Right atrium auricular region (tissue), 2 donors: ENCODE measurements at regions not wholly inside any gene's neighbourhood (a gene's known extent, or its start where the extent isn't known, plus 50 kb on each side); places are given as distances from the start of the nearest gene placed in this dataset.

Source experiments
- DNase-seq: peaks from one replicate; pipeline ENCODE4 v3.0.0-alpha.2; 2019; ENCODE audit warnings: low spot score
- H3K27ac ChIP-seq, 2 donors: fragments of 200-600 bp; sonication (generic); 1 replicate in 1 of 2; 2 replicates in 1 of 2; pipeline ENCODE4 v1.5.1; 2016 to 2019
- H3K27me3 ChIP-seq, 2 donors: fragments of 200-600 bp; sonication (generic); one replicate each; pipeline versions ENCODE4 v1.5.1 to v1.6.0; 2017 to 2019
- H3K36me3 ChIP-seq: fragments of 200-600 bp; sonication (generic); one replicate; pipeline ENCODE4 v1.5.1; 2016
- H3K4me1 ChIP-seq, 2 donors: fragments of 200-600 bp; sonication (generic); one replicate each; pipeline versions ENCODE4 v1.5.1 to v1.6.0; 2017 to 2019
- H3K4me3 ChIP-seq, 2 donors: fragments of 200-600 bp; sonication (generic); 1 replicate in 1 of 2; 2 replicates in 1 of 2; pipeline ENCODE4 v1.5.1; 2017 to 2019; ENCODE audit warnings: mild to moderate bottlenecking in 1 of 2, moderate library complexity in 1 of 2
- H3K9me3 ChIP-seq, 2 donors: fragments of 200-600 bp; sonication (generic); one replicate each; pipeline ENCODE4 v1.5.1; 2019
- TF ChIP-seq, protein P1 (sequence below), 2 donors: fragments of 200-600 bp; sonication (generic); IDR thresholded peaks; one replicate each; pipeline ENCODE4 v1.5.1; 2019; ENCODE audit warnings: antibody characterized with exemption in 2 of 2

DNA sequence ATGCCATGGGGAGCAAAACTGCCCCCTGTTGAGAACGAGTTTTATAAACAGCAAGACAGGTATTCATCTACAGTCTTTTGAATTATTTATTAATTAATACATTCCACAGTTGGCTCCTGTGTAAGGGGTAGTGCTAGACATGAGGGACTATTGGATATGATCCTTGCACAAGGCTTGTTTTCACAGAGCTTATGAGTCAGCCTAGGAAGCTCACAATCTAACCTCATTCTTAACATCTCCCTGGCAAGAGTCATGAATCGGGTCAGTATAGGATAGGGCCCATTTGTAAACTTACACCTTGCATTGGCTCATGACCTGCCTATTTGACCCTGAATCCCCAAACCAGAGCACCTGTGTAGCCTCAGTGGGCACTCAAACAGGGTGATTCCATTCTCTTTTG lies 209.1 kb upstream of the HCCS start:
- Histone ChIP-seq H3K27ac (no peak overlapping the region), H3K36me3 (no peaks in the 10 kb centered on the region), H3K4me3 (no peak overlapping the region), H3K27me3 (no peaks in the 10 kb centered on the region), H3K4me1 (no peaks in the 10 kb centered on the region), H3K9me3 (peaks cover 0 to 8% of the 10 kb centered on the region in 2 donors)
- TF ChIP-seq, protein P1, sequence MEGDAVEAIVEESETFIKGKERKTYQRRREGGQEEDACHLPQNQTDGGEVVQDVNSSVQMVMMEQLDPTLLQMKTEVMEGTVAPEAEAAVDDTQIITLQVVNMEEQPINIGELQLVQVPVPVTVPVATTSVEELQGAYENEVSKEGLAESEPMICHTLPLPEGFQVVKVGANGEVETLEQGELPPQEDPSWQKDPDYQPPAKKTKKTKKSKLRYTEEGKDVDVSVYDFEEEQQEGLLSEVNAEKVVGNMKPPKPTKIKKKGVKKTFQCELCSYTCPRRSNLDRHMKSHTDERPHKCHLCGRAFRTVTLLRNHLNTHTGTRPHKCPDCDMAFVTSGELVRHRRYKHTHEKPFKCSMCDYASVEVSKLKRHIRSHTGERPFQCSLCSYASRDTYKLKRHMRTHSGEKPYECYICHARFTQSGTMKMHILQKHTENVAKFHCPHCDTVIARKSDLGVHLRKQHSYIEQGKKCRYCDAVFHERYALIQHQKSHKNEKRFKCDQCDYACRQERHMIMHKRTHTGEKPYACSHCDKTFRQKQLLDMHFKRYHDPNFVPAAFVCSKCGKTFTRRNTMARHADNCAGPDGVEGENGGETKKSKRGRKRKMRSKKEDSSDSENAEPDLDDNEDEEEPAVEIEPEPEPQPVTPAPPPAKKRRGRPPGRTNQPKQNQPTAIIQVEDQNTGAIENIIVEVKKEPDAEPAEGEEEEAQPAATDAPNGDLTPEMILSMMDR (IDR thresholded peaks at IDR 0.05): no peak
- no peak for DNase-seq

DNA sequence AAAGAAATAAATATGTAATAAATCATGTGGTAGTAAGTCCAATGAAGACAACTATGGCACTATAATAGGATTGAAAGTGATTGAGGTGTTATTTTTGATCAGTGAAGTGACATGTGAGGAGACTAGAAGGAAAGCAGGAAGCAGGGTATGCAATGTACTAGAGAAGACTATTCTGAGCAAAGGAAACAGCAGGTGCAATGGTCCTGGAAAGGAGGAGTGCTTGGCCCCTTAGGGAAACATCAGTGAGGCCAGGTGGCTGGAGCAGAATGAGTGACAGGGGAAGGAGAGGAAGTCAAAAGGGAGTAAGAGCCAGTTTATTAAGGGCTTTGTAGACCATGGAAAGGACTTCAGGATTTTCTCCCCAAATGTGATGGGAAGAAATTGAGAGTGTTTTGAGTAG lies 207.6 kb upstream of the HCCS start:
- Histone ChIP-seq H3K4me3 (no peak overlapping the region), H3K27ac (no peak overlapping the region), H3K9me3 (peaks cover 0 to 13% of the 10 kb centered on the region in 2 donors), H3K36me3 (no peaks in the 10 kb centered on the region), H3K27me3 (no peaks in the 10 kb centered on the region), H3K4me1 (no peaks in the 10 kb centered on the region)
- DNase-seq: no peak
- TF ChIP-seq, protein P1 (IDR thresholded peaks at IDR 0.05): no peak

DNA sequence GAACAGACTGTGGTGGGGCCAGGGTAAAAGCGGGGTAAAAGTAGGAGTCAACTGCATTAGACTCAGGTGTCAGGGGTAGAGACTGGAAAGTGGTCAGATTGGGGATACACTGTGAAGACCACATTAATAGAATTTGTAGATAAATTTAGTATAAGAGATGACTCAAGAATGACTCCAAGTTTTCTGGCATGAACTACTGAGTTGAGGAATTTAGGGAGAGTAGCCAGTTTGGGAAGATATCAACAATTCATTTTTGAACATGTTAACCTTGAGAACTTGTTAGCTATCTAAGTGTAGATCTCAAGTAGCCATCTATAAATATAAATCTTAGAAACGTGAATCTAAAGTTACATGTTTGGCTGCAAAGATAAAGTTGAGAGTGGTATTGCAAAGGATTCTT lies 206.9 kb upstream of the HCCS start:
- no peaks in the 10 kb centered on the region for H3K36me3 ChIP-seq
- no peaks in the 10 kb centered on the region for H3K27me3 ChIP-seq
- DNase-seq: no peak
- H3K4me1 ChIP-seq: no peaks in the 10 kb centered on the region
- TF ChIP-seq, protein P1 (IDR thresholded peaks at IDR 0.05): no peak
- H3K4me3 ChIP-seq: no peak overlapping the region
- peaks cover 0 to 13% of the 10 kb centered on the region in 2 donors for H3K9me3 ChIP-seq
- H3K27ac ChIP-seq: no peak overlapping the region

DNA sequence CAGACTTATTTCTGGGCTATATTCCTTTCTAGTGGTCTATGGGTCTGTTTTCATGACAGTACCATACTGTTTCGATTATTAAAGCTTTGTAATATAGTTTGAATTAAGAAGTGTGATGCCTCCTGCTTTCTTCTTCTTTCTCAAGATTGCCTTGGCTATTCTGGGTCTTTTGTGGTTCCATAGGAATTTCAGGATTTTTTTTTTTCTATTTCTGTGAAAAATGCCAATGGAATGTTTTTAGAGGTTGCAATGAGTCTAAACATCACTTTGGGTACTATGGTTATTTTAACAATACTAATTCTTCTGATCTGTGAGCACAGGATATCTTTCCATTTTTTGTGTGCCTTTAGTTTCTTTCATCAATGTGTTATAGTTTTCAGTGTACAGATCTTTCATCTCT lies 204.3 kb upstream of the HCCS start:
- Histone ChIP-seq H3K9me3 (peaks cover 0 to 13% of the 10 kb centered on the region in 2 donors), H3K27ac (no peak overlapping the region), H3K4me3 (no peak overlapping the region), H3K27me3 (no peaks in the 10 kb centered on the region), H3K36me3 (no peaks in the 10 kb centered on the region), H3K4me1 (no peaks in the 10 kb centered on the region)
- DNase-seq: no peak
- TF ChIP-seq, protein P1 (IDR thresholded peaks at IDR 0.05): no peak

DNA sequence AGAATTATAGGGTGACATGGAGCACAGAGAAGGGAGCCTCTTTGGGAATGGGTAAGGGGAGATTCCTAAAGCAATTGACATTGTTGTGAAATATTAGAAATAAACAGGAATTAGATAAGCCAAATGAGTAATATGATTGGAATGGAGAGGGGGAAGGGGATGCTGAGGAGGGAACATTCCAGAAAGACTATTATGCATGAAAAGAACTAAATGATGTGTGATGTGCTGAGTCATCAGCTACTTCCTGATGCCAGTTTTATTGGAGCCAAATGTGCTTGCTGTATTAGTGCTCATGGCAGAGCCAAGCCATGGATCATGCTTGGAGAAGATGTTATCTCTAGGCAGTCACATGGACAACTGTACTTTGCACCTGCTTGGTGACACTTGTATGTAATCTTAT lies 189.0 kb upstream of the HCCS start:
- no peaks in the 10 kb centered on the region for H3K4me1 ChIP-seq
- no peak for DNase-seq
- TF ChIP-seq, protein P1 (IDR thresholded peaks at IDR 0.05): no peak
- H3K4me3 ChIP-seq: no peak overlapping the region
- H3K9me3 ChIP-seq: no peaks in the 10 kb centered on the region
- no peak overlapping the region for H3K27ac ChIP-seq
- H3K36me3 ChIP-seq: no peaks in the 10 kb centered on the region
- no peaks in the 10 kb centered on the region for H3K27me3 ChIP-seq

DNA sequence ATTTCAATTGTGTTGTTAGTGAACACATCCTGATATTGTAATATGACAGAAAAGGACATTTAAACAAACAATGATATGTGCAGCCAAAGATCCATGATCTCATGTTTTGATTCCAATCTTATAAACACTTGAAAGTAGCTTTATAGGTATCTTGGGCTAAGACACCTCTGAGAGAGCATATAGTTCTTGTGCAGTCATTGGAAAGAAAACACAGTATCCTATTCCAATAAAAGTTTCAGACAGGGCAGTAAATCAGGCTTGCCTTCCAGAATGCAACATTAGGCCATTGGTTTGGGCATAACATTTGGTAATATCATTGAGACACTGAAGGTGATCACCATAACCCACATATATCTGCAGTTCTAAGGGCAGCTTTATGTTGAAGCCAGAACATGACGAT lies 188.3 kb upstream of the HCCS start:
- Histone ChIP-seq H3K27ac (no peak overlapping the region), H3K9me3 (no peaks in the 10 kb centered on the region), H3K27me3 (no peaks in the 10 kb centered on the region), H3K4me1 (no peaks in the 10 kb centered on the region), H3K4me3 (no peak overlapping the region), H3K36me3 (no peaks in the 10 kb centered on the region)
- DNase-seq: no peak
- TF ChIP-seq, protein P1 (IDR thresholded peaks at IDR 0.05): no peak
